Posterior vena cava (tissue), 2 donors: ENCODE measurements at regions not wholly inside any gene's neighbourhood (a gene's known extent, or its start where the extent isn't known, plus 50 kb on each side); places are given as distances from the start of the nearest gene placed in this dataset.

Experiments used
- DNase-seq: peaks from one replicate; pipeline ENCODE4 v3.0.0-alpha.2; 2020; ENCODE audit warnings: low spot score
- intact Hi-C, 2 donors: fragments of 100-400 bp; cut with DNase I; formaldehyde crosslinking; loops; one replicate each; pipeline versions ENCODE4 v1.14.1 to v1.14.2; 2022 to 2023
- donor health status: DM: yes; HTN: yes; CAD: no.
- donor health status: DM: yes; HTN: yes; CAD: no.

DNA sequence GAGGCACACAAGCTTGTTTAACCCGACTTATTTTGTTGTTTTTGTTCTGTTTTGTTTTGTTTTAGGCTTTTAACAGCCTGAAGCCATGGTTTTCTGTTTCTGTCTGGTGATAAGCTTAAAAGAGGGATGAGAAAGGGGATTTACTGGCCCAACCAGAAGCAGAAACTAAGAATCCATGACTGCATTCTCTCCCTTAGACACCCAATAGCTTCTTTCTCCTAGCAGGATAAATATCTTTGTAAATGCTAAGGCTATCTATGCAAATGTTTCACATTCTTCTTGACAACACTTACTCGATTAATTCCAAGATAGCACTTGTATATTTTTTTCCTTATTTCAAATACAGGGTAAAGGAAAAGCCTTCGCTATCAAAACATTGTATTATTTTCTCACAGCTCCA is 53.7 kb upstream of the SMAD1 start:
- no peak for DNase-seq
- intact Hi-C loops, result no loop called here

DNA sequence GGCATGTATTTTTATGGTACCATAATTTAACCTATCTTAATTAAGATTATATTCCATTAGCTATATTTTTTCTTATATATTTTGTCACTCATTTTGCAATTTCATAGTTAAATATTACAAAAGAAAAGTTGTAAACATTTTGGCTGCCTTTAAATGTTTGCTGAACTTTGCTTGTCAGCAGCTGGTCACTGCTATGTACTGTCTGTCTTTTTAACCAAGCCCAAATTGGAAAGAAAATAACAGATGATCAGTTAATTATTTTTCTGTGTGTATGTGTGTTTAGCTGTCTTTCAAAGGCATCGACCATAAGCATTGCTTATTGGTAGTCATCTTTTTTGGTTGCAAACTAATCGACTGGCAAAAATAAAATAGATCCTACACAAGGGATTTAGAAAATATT is 54.4 kb upstream of the SMAD1 start:
- no peak for DNase-seq
- intact Hi-C loops, result no loop called here

DNA sequence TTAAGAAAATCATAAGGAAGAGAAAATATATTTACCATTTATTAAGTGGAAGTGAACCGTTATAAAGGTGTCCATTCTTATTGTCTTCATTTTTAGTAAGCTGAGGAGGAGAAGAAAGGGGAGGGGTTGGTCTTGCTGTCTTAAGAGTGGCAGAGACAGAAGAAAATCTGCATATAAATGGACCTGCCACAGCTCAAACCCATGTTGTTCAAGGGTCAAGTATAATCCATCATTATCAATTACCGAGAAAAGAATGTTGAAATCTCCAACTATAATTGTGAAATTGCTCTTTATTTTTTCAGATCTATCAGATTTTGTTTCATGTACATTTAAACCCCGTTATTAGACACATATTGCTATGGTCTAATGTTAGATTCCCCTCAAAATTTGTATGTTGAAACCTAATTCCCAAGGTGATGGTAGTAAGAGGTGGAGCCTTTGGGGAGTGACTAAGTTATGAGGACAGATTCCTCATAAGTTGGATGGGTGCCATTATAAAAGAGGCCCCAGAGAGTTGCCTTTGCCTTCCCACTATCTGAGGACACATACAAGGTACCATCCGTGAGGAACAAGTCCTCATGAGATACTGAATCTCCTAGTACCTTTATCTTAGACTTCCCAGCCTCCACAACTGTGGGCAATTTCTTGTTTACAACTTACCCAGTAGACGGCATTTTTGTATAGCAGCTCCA is 58.5 kb upstream of the SMAD1 start:
- intact Hi-C loops, result no loop called here
- DNase-seq, result no peak

DNA sequence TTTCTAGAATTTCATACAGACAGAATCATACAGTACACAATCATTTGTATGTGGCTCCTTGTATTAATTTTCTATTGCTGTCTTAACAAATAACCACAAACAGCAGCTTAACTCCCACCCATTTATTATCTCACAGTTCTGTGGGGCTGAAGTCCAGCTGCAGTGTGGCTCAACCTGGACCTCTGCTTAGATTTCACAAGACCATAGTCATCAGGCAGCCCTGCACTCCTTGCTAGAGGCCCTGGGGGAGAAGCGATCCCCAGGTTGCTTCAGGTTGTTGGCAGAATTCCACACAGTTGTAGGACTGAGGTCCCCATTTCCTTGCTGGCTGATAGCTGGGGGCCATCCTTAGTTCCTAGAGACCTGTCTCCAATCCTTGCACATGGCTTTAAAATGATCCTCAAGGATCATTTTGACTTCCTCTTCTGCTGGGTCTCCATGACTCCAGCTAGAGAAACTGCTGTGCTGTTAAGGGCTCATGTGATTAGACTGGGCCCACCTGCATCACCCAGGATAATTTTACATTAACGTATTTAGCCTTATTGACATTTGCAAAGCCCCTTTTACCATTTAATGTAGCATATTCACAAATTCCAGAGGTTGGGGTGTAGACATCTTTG is 60.9 kb upstream of the SMAD1 start:
- no peak for DNase-seq
- intact Hi-C loops, result no loop called here

DNA sequence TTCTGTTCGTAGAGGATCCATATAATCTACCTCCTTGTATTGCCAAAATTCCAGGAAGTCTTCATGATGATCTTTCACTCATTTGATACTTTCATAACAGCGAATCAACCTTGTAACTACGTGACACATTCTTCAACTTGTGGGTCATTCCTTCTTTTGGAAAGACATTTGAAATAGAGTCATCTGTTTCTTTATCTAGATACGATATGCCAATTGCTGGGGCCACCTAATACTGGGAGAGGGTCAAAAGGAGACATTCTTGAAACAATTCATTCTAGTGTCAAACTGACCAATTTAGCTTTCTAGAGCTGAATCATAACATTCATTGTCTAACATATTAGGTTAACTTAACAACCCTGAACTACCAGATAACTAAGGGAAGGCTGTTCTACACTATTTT is 62.9 kb upstream of the SMAD1 start:
- intact Hi-C loops, result no loop called here
- DNase-seq, result no peak

DNA sequence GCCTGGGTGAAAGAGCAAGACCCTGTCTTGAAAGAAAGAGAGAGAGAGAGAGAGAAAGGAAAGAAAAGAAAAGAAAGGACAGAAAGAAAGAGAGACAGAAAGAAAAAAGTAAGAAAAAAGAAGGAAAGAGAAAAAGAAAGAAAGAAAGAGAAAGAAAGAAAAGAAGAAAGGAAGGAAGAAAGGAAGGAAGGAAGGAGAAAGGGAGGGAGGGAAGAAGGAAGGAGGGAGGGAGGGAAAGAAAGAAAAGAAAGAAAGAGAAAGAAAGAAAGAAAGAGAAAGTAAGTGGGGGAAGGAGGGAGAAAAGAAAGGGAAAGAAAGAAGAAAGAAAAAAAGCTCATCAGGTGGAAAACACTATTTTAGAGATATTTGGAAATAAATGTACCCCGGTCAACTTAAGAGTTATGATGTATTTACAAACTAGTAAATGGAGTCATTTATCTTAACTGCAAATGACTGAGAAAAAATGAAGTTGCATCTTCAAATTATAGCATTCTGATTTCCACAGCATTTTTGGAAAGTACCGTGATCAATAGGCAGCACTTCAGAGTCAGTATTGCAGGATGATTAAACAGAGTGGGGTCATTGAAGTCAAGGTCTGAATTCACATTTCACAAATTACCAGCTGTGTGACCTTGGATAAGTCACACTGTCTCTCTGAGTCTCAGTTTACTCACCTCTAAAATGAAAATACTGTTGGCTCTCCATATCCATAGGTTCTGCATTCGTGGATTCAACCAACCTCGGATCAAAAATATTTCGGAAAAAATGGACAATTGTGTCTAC is 64.1 kb upstream of the SMAD1 start:
- intact Hi-C loops, result no loop called here

DNA sequence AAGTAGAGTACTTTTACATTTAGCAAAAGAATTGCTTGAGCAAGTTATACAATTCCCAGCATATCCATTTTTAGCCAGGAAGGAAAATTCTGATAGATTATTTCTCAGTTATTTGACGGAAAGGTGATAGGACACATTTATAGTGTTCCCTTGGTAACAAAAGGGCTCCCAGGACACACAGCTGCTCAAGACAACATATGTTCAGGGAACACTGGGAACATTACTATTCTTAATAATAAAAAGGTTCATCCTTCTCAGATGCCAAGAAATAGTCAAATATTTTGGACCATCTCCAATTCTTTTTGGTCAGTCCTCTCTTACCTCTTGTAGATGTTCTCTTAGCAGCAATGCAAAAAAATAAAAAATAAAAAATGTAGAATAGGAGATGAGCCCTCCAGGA is 66.8 kb upstream of the SMAD1 start:
- intact Hi-C loops, result no loop called here
- DNase-seq, result no peak

More for the DNA sequence above, 64.1 kb upstream of the SMAD1 start:
- no peak for DNase-seq

DNA sequence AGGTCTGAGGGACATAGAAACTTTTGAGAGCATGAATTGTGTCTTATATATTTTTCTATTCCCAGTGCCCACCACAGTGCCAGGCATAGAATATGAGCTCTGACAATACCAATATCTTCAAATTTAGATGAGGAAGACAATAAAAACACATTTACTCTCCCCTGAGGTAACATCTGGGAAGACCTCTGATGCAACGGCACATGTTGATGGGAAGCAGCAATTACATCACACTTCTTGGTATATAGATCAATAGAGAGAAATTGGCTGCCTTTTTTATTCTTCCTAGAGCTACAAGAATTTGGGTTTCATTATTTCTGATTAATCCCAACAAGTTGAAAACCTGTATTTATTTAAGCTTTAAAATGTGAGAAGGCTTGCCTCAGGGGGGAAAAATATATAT is 67.4 kb upstream of the SMAD1 start:
- intact Hi-C loops, result no loop called here
- DNase-seq, result no peak

DNA sequence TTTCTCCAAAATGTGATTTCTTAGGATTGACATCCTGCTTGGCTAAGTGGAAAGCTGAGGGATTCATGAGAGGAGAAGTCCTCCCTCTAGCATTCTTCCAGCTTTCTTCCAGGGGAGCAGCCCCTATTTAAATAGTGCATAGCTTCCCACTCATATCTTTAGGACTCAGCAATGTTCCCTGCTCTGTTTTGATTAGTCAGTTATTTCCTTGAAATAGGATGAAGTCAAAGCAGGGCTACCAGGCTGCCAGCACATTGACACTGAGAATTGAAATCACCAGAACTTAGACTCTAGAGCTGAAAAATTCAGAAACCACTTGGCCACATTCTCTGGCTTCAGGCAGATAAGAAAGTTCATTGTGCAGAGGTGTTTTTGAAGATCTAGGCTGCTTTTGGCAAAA is 74.7 kb upstream of the SMAD1 start:
- no peak for DNase-seq
- intact Hi-C loops, result no loop called here

DNA sequence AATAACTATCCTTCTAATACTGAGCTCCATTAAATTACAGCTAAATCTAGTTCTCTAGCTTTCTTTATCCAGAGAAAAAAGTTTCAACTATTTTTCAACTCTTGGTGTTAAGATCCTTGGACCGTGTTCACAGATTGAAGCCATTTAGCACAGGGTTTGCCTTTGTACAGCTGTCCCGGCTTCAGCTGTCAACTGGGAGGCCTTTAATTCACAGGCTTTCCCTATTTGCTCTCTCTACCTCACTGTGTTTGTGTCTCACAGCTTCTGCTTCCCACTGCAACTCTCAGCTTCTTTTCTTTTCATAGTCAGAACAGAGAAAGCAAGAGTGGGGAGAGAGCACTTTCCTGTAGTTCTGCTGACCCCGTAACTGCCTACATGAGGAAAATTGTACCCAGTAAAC is 76.9 kb upstream of the SMAD1 start:
- DNase-seq, result no peak

DNA sequence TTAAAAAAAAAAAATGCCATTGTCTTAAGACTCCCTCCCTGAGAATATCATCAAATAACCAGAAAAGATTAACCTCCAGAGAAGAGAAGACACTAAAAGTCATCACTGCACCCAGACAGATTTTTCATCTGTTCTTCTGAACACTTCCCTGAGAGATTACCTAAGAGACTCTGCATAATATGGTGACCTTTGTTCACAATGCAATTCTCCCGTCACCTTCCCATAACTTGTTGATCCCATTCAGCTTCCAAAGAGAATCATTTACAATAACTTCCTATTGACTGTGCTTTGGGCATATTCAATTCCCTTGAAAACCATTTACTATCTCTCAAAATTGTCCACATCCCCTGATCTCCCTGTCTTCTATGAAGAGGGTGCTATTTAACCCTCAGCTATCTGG is 85.1 kb upstream of the SMAD1 start:
- intact Hi-C loops, result loop anchor here in 1 of 2 donors (5.0 kb wide), 1 partner anchor 1496 kb away; no protein-coding TSS in a partner anchor
- DNase-seq, result no peak

More for the DNA sequence above, 76.9 kb upstream of the SMAD1 start:
- intact Hi-C loops, result no loop called here

DNA sequence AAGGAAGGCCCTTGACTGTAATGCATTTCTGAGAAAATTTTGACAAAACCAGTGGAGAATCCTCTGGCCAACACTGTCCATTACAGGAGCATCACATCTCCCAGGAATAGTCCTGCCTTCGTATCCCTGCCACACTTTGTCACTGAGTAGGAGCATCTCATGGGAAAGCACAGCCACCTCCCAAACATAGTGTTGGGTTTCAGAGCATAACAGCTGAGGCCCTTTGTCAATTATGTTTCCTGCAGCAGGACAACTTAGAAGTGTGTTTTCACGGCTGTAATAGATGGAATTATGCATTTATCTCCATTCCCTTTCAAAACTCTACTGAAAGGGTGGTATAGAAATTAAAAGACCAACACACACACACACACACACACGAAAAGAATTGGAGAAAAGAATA is 91.1 kb upstream of the SMAD1 start:
- intact Hi-C loops, result loop anchor here in 1 of 2 donors (5.0 kb wide), 1 partner anchor 1677 kb away; no protein-coding TSS in a partner anchor
- no peak for DNase-seq

DNA sequence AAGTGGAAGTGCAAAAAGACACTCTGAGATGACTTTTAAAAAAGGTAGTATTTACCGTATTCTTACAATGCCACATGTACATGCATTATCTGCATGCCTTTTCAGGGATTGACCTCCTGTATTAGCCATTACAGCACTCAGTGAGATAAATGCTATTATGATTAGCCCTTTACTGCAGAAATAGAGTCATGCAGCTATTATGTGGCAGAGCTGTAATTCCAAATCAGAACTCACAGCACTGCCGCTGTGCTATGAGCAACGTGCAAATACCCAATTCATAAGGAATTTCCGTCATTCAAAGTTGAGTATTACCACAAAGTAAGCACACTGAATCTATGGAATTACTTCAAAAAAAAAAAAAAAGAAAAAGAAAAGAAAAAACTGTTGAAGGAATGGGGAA is 92.1 kb upstream of the SMAD1 start:
- no peak for DNase-seq
- intact Hi-C loops, result no loop called here

DNA sequence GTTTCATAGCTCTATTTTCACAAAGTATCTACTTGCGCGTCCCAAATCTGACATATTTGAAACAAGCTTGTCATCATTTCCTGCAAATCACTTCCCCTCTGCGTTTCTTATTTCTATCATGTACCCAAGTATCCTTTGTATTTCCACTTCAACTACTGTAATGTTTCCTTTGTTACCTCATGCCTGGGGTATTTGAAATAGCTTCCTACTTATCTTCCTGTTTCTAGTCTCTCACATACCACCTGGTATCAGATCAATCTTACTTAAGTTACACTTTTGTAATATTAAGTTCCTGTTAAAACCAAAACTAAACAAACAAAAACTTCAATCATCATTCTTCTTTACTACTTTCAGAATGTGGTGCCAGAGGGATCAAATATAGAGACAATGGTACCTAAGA is 93.6 kb upstream of the SMAD1 start:
- DNase-seq, result no peak
- intact Hi-C loops, result no loop called here

DNA sequence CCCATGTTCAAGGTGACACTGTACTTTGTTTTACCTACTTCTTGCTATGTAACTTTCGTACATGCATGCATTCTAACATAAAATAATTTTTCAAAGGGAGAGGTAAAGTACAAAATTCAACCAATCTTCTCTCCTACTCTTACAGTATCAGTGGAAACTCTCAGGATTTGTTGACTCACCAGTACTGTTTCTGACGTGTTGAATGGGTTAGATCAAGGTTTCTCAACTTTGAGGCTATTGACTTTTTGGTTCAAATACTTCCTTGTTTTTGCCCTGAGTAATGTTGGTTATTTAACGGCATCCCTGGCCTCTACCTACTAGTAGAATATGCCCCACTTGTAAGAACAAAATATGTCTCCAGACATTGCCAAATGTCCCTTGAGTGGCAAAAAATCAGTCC is 94.6 kb upstream of the SMAD1 start:
- DNase-seq, result no peak
- intact Hi-C loops, result no loop called here

DNA sequence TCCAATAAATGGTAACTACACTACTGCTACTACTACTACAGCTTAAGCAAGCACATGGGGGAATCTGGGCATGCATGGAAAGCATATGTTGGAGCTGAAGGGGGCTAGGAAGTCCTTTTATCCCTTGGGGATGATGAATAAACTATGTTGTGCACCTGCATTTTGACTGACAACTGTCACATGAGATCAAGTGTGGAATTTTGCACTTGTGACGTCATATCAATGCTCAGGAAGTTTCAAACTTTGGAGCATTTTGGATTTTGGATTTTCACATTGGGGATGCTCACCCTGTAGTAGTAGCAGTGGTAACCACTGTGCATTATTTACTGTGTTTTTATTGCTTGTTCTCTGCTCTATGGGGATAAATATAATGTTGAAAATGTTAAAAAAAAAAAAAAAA is 100.5 kb upstream of the SMAD1 start:
- DNase-seq, result no peak
- intact Hi-C loops, result no loop called here

DNA sequence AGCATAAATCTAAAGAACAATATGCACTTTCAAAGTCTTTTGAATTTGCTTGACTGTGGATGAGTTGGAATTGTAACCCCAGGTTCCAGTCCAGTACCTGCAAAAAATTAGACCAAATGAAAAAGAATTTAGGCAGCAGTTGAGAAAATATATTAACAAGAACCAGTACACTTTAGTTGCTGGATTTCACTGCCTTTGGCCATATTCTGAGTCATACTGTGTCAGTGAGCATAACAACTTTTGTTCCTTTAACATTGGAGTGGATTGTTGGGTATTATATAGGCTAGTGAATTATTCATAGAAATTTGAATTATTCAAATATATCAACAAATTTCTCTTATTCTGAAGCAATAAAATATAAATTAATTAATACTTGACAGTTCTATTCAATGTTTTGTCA is 101.5 kb upstream of the SMAD1 start:
- intact Hi-C loops, result no loop called here
- no peak for DNase-seq

DNA sequence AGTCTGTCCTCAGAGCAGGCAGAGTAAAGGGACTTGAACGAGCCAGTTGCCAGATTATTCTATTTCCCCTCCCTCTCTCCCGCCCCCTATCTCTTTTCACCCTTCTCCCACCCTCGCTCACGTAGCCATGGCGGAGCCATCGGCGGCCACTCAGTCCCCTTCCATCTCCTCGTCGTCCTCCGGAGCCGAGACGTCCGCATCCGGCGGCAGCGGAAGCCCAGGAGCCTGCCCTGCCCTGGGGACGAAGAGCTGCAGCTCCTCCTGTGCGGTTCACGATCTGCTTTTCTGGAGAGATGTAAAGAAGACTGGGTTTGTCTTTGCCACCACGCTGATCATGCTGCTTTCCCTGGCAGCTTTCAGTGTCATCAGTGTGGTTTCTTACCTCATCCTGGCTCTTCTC is 106.2 kb upstream of the SMAD1 start:
- intact Hi-C loops, result no loop called here
- DNase-seq, result no peak

DNA sequence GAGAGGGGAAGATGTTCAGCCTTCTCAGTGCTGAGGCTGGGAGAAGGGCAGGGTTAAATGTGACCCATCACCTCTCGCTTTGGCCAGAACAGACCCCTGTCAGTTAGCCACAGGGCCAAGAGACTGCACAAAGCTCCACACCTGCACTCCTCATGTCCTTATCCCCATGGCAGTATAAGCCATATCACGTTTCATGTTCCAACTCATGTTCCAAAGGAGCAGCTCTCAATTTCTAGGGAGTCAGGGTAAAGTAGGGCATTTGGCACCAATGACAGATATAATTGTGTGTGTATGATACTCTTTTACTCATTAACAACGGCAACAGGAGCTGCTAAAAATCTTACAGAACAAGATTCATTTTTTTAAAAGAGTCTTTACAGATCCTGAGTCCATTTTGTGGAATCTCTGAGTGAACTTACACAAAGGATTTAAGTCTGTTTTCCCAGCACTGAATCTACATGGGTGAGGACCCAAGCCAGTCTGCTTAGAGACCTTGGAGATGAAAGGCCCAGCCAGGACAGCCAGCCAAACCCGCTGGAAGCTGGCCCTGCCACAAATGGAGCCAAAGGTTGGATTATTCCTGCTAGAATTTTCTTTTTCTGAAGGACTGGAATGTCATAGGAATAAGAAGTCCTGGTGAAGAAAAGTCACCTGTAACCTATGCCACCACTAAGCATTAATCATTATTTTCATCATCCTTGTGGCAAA is 129.1 kb upstream of the SMAD1 start:
- intact Hi-C loops, result no loop called here
- no peak for DNase-seq

DNA sequence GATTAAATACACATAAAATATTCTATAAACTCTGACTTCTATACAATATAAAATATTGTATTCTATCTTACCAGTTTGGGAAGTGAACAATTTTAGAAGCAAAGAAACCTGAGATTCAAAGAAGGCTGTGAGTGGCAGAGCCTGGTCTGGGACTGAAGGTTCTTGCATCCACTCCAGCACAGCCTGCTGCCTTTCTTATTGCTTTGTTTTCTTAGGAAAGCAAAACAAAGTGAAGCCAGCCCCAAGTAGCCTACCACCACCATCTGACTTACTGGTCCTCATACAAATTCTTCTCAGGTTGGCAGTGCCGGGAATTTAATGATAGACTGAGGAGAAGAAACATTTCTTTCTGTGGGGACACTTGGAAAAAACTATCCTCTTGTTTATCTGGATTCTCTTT is 129.7 kb upstream of the SMAD1 start:
- intact Hi-C loops, result no loop called here
- no peak for DNase-seq
